Skeletal muscle tissue (tissue), 3 donors: ENCODE measurements at regions not wholly inside any gene's neighbourhood (a gene's known extent, or its start where the extent isn't known, plus 50 kb on each side); places are given as distances from the start of the nearest gene placed in this dataset.

ENCODE experiments used
- H3K27ac ChIP-seq: one replicate; pipeline ENCODE4 v1.7.0; 2013; ENCODE audit warnings: mild to moderate bottlenecking, low read depth, low read length, inconsistent platforms
- H3K27me3 ChIP-seq, 3 donors: one replicate each; pipeline ENCODE4 v1.7.0; 2013; ENCODE audit warnings: low read length in 3 of 3; ENCODE audit not compliant: control insufficient read depth in 3 of 3, insufficient read depth in 3 of 3
- H3K36me3 ChIP-seq, 3 donors: one replicate each; pipeline ENCODE4 v1.7.0; 2013; ENCODE audit warnings: low read length in 3 of 3; ENCODE audit not compliant: control insufficient read depth in 3 of 3, insufficient read depth in 3 of 3
- H3K4me1 ChIP-seq, 3 donors: one replicate each; pipeline ENCODE4 v1.7.0; 2013; ENCODE audit warnings: low read length in 3 of 3, mild to moderate bottlenecking in 3 of 3; ENCODE audit not compliant: control insufficient read depth in 3 of 3, insufficient read depth in 3 of 3
- H3K4me3 ChIP-seq, 3 donors: one replicate each; pipeline ENCODE4 v1.7.0; 2013; ENCODE audit warnings: low read length in 3 of 3
- H3K9ac ChIP-seq, 3 donors: one replicate each; pipeline ENCODE4 v1.7.0; 2013; ENCODE audit warnings: low read length in 3 of 3, mild to moderate bottlenecking in 3 of 3, moderate library complexity in 2 of 3, low read depth in 1 of 3
- H3K9me3 ChIP-seq, 3 donors: one replicate each; pipeline ENCODE4 v1.7.0; 2013; ENCODE audit warnings: low read length in 3 of 3; ENCODE audit not compliant: control insufficient read depth in 3 of 3
- donor health status: Osteomylitis.

DNA sequence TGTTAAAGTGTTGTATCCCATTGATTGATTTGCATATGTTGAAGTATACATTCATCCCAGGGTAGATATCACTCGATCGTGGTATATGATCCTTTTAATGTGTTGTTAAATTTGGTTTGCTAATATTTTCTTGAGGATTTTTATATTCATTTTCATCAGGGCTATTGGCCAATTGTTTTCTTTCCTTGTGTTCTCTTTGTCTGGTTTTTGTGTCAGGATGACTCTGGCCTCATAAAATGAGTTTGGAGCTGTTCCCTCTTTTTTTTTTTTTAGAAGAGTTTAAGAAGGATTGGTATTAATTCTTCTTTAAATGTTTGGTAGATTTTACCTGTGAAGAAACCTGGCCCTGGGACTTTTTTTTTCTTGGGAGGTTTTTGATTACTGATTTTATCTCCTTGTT lies 303.5 kb upstream of the RTL1 start:
- H3K4me1 ChIP-seq: no peaks in the 10 kb centered on the region
- no peaks in the 10 kb centered on the region for H3K27me3 ChIP-seq
- H3K27ac ChIP-seq: no peak overlapping the region
- H3K36me3 ChIP-seq: no peaks in the 10 kb centered on the region
- no peak overlapping the region for H3K4me3 ChIP-seq
- peaks cover 8 to 19% (median 10%) of the 10 kb centered on the region in 3 donors for H3K9me3 ChIP-seq
- H3K9ac ChIP-seq: no peak overlapping the region

DNA sequence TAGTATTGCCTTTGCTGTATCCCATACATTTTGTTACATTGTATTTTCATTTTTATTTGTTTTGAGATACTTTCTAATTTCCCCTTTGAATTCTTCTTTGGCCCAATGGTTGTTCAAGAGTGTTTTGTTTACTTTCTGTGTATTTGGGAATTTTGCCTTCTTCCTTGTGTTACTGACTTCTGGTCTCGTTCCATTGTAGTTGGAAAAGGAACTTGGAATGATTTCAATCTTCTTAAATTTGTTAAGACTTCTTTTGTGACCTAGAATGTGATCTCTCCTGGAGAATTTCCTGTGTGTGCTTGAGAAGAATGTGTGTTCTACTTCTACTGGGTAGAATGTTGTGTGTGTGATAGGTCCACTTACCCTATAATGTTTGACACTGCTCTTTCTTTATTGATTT lies 304.4 kb upstream of the RTL1 start:
- H3K27me3 ChIP-seq: no peaks in the 10 kb centered on the region
- H3K4me3 ChIP-seq: no peak overlapping the region
- H3K9ac ChIP-seq: no peak overlapping the region
- H3K36me3 ChIP-seq: no peaks in the 10 kb centered on the region
- no peaks in the 10 kb centered on the region for H3K4me1 ChIP-seq
- no peak overlapping the region for H3K27ac ChIP-seq
- H3K9me3 ChIP-seq: peaks cover 9 to 19% (median 10%) of the 10 kb centered on the region in 3 donors

- Histone ChIP-seq H3K4me3 (no peak overlapping the region), H3K9me3 (peaks cover 2 to 17% (median 10%) of the 10 kb centered on the region in 3 donors), H3K27ac (no peak overlapping the region), H3K9ac (no peak overlapping the region), H3K27me3 (no peaks in the 10 kb centered on the region), H3K36me3 (no peaks in the 10 kb centered on the region), H3K4me1 (no peaks in the 10 kb centered on the region)
These were observed 306.1 kb upstream of the RTL1 start for GRCh38 chr14:101209594-101209993.

GRCh38 chr14:101215266-101215665 lies 311.7 kb upstream of the RTL1 start:
- H3K9me3 ChIP-seq: peaks cover 2 to 6% (median 5%) of the 10 kb centered on the region in 3 donors
- H3K4me1 ChIP-seq: no peaks in the 10 kb centered on the region
- no peak overlapping the region for H3K27ac ChIP-seq
- H3K4me3 ChIP-seq: no peak overlapping the region
- H3K27me3 ChIP-seq: peaks cover 0 to 4% (median 0%) of the 10 kb centered on the region in 3 donors
- no peak overlapping the region for H3K9ac ChIP-seq
- no peaks in the 10 kb centered on the region for H3K36me3 ChIP-seq

- Histone ChIP-seq H3K4me3 (no peak overlapping the region), H3K36me3 (no peaks in the 10 kb centered on the region), H3K9ac (no peak overlapping the region), H3K4me1 (no peaks in the 10 kb centered on the region), H3K9me3 (peaks cover under 1 to 5% (median 2%) of the 10 kb centered on the region in 3 donors), H3K27ac (no peak overlapping the region), H3K27me3 (peaks cover 0 to 4% (median 0%) of the 10 kb centered on the region in 3 donors)
These were observed 312.4 kb upstream of the RTL1 start for GRCh38 chr14:101215927-101216326.

DNA sequence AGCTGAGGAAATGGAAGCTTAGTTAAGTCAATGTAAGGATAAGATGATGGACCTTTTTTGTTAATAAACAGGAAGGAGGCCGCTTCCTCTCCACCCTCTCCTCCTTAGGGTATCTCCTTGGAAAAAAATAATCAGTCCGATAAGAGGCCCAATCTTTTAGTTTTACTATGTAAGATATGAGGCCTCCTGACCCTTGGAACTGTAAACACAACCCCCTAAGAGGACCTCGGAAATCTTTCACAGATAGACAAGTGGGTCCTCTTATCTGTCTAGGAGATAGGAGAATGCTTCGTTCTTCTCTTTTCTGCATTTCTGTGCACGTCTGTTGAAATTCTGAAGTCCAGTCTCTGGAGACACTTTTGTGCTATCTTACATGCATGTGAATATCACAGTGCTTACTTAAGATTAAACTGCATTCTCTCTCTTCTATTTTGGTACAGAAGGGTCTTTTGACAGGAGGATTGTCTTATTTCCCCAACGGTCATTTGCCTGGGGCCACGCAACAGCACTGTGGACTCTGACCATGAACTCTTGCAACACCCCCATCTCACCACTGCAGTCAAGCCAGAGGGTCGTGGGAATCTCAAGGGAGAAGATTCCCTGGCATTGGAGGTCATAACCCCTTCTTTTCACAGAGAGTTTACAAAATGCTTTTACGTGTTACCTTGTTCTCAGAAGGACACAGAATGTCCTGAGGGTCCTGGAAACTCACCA lies 313.0 kb upstream of the RTL1 start:
- H3K27ac ChIP-seq: no peak overlapping the region
- peaks cover 0 to 6% (median 2%) of the 10 kb centered on the region in 3 donors for H3K9me3 ChIP-seq
- H3K4me1 ChIP-seq: no peaks in the 10 kb centered on the region
- H3K4me3 ChIP-seq: no peak overlapping the region
- H3K36me3 ChIP-seq: no peaks in the 10 kb centered on the region
- H3K27me3 ChIP-seq: peaks cover 0 to 4% (median 0%) of the 10 kb centered on the region in 3 donors
- H3K9ac ChIP-seq: no peak overlapping the region

DNA sequence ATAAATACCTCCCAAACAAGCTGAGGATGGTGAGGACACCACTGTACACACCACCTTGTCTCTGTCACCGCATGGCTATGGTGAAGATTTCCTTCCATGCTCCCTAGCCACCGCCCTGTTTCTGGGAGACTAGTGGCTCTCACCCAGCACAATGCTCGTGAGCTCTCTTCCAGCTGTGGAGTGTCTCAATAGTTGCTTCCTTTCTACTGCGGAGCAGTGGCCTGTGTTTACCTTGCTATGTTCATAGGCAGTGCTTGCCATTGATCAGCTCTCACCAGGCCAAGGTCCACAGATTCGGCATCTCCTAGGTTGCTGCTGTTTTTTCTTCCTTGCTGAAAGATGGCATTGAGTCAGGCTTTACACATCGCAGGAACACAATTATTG lies 313.6 kb upstream of the RTL1 start:
- Histone ChIP-seq H3K9me3 (peaks cover 0 to 6% (median 2%) of the 10 kb centered on the region in 3 donors), H3K36me3 (no peaks in the 10 kb centered on the region), H3K9ac (no peak overlapping the region), H3K4me1 (no peaks in the 10 kb centered on the region), H3K4me3 (no peak overlapping the region), H3K27me3 (peaks cover 0 to 4% (median 0%) of the 10 kb centered on the region in 3 donors), H3K27ac (no peak overlapping the region)

DNA sequence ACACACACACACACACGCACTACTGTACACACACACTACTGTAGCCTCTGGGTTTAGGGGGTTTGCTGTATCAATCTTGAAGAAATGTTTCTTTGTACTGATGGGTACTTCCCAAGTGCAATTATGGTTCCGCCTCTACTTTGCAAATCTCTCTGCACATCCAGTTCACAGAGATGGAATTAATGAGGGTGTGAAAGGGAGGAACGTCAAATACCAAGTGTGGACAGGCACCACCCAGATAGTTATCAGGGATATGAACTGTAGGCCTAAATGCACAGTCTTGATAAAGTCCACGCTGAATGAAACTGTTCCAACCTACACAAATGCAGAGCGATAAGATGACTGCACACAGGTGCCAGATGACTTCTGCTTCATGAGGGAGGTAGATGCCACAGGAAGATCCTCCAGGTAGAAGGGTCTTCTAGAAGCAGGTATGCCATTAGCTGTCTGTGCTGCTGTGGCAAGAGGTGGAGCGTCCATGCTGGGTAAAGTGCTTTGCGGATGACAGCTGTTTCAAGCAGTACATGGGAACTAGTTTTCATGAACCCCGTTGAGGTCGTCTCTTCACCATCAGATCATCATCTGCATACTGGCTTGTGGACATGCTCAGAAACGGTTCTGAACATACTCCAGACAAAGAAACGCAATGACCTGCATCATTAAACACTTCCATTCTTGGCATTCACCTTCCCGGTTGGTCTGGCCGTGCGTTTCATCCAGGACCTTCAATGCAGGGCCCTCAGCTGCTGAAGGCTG lies 314.3 kb upstream of the RTL1 start:
- H3K9ac ChIP-seq: no peak overlapping the region
- no peaks in the 10 kb centered on the region for H3K36me3 ChIP-seq
- H3K27me3 ChIP-seq: peaks cover 0 to 4% (median 0%) of the 10 kb centered on the region in 3 donors
- H3K4me3 ChIP-seq: no peak overlapping the region
- no peak overlapping the region for H3K27ac ChIP-seq
- H3K9me3 ChIP-seq: peaks cover 0 to 6% (median 0%) of the 10 kb centered on the region in 3 donors
- no peaks in the 10 kb centered on the region for H3K4me1 ChIP-seq

DNA sequence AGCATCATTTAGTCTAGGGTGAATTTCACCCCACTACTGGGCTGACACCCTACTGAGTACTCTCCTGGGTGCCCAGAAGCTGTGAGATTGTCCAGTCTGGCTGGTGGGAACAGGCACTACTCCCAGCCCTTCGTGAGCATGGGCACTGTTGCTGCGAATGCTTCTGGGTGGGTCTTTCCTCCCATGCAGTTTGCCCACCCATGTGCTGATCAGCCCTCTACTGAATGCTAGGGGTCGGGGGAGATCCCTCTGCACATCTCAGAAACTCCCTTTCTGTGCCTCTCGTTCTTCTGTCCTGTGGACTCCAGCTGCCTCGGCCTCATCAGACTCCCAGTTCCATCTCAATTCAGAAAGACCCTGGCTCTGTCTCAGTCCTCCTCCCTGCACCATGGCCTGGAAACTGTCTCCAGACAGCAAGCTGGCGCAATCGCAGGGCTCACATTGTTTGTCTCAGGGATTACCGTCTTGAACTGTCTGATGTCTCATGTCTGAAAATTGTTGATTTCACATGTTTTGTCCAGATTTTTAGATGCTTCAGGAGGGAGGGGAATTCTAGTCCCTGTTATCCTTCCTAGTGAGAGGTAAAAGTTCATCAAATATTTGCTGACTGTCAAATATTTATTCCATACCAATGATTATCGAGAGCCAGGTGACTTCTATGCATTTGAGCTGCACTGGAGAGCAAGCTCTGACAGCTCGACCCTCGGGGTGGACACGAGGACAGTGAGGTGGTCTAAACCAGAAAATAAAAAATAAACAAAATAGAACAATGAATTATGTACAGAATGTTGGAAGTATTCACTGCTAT lies 316.6 kb upstream of the RTL1 start:
- Histone ChIP-seq H3K9me3 (peaks cover 0 to 4% (median 0%) of the 10 kb centered on the region in 3 donors), H3K27me3 (peaks cover 0 to 14% (median 8%) of the 10 kb centered on the region in 3 donors), H3K36me3 (no peaks in the 10 kb centered on the region), H3K4me3 (no peak overlapping the region), H3K4me1 (no peaks in the 10 kb centered on the region), H3K9ac (no peak overlapping the region), H3K27ac (no peak overlapping the region)
